Gastroesophageal sphincter (tissue), 3 donors: ENCODE measurements at regions not wholly inside any gene's neighbourhood (a gene's known extent, or its start where the extent isn't known, plus 50 kb on each side); places are given as distances from the start of the nearest gene placed in this dataset.

Experiments
- CTCF ChIP-seq, 4 experiments: fragments of 200-600 bp in 2 of 4; fragments of 450-650 bp in 2 of 4; sonication (generic) in 1 of 4; IDR thresholded peaks; one replicate each; pipeline ENCODE4 v1.5.1; 2017 to 2019; ENCODE audit warnings: antibody characterized with exemption in 4 of 4, mild to moderate bottlenecking in 2 of 4, moderate library complexity in 2 of 4
- EP300 ChIP-seq: sonication (generic); formaldehyde crosslinking; IDR thresholded peaks from one replicate; pipeline ENCODE4 v1.6.1; 2017; ENCODE audit warnings: antibody characterized with exemption, mild to moderate bottlenecking
- POLR2A ChIP-seq, 2 donors: fragments of 450-650 bp; IDR thresholded peaks; one replicate each; pipeline ENCODE4 v1.6.1; 2017; ENCODE audit warnings: antibody characterized with exemption in 2 of 2, mild to moderate bottlenecking in 2 of 2, moderate library complexity in 1 of 2
- POLR2AphosphoS5 ChIP-seq: sonication (generic); formaldehyde crosslinking; IDR thresholded peaks from one replicate; pipeline ENCODE4 v1.6.1; 2017; ENCODE audit warnings: antibody characterized with exemption

DNA sequence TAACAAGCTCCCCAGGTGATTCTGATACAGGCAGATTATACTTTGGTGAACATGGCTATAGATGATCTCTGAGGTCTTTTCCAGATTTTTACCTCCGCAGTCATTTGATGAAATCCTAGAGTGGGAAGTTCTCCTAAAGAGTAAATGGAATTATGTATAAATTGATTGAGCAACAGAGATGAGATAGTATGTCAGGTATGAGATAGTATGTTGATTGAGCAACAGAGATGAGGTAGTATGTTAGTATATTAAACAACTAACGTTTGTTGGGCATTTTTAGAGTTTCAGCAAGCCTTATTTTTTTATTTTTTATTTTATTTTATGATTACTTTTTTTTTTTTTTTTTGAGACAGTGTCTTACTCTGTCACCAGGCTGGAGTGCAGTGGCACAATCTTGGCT, 265.0 kb upstream of the SOX2 start:
- no peak for TF ChIP-seq CTCF (IDR thresholded peaks at IDR 0.05)
- no peak for TF ChIP-seq POLR2AphosphoS5
- no peak for TF ChIP-seq EP300
- no peak for TF ChIP-seq POLR2A (IDR thresholded peaks at IDR 0.05)
